GM20000 (cell line): ENCODE measurements at regions not wholly inside any gene's neighbourhood (a gene's known extent, or its start where the extent isn't known, plus 50 kb on each side); places are given as distances from the start of the nearest gene placed in this dataset.

Experiments used
- DNase-seq: peaks from one replicate; pipeline ENCODE4 v3.0.0; 2012; ENCODE audit warnings: low spot score
- TF ChIP-seq, protein P1 (sequence below): IDR thresholded peaks from 2 replicates; pipeline ENCODE4 v1.5.1; 2012; ENCODE audit warnings: mild to moderate bottlenecking, control low read depth; ENCODE audit errors: extremely low read depth, missing control alignments

DNA sequence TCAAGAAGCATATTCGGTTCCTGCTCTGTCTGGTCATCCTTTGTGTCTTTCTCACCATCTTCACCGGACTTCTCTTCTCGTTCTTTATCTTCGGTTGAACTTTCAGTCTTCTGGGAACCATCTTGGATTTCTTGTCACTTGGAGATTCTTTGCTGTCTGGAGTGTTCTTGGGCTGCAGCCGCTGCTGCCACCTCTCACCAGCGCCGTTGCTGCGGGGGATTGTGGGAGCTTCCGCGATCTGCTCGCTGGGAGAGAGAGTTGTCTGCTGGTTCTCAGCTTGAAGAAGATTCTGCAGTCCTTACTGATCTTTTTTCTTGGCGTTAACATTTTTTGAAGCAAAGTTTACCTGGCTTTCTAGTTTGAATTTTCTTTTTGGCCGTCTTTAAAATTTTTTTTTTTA, 1165.2 kb upstream of the PRMT6 start:
- DNase-seq: no peak

DNA sequence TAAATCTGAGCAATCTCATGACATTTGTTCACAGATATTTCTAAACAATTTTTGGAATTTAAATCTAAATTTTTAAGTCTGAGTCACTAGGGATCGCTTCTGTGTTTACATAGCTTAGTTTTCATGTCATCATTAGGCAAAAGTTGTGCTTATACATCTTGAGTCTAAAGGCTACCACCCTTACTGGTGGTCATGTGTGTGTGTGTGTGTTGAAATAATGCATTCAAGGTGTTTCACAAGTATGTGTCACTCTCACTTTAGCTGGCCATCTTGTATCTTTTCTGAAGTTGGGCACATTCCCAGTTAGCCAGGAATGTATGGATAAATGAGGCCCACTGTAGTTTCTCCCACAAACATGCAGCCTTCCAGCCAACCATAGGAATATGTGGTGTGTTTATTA, 1162.5 kb upstream of the PRMT6 start:
- DNase-seq: no peak
- TF ChIP-seq, protein P1, sequence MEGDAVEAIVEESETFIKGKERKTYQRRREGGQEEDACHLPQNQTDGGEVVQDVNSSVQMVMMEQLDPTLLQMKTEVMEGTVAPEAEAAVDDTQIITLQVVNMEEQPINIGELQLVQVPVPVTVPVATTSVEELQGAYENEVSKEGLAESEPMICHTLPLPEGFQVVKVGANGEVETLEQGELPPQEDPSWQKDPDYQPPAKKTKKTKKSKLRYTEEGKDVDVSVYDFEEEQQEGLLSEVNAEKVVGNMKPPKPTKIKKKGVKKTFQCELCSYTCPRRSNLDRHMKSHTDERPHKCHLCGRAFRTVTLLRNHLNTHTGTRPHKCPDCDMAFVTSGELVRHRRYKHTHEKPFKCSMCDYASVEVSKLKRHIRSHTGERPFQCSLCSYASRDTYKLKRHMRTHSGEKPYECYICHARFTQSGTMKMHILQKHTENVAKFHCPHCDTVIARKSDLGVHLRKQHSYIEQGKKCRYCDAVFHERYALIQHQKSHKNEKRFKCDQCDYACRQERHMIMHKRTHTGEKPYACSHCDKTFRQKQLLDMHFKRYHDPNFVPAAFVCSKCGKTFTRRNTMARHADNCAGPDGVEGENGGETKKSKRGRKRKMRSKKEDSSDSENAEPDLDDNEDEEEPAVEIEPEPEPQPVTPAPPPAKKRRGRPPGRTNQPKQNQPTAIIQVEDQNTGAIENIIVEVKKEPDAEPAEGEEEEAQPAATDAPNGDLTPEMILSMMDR: no peak

More for the DNA sequence above, 1165.2 kb upstream of the PRMT6 start:
- TF ChIP-seq, protein P1: no peak

- no peak for DNase-seq
These were observed 1146.7 kb upstream of the PRMT6 start for GRCh38 chr1:105909811-105910210.

DNA sequence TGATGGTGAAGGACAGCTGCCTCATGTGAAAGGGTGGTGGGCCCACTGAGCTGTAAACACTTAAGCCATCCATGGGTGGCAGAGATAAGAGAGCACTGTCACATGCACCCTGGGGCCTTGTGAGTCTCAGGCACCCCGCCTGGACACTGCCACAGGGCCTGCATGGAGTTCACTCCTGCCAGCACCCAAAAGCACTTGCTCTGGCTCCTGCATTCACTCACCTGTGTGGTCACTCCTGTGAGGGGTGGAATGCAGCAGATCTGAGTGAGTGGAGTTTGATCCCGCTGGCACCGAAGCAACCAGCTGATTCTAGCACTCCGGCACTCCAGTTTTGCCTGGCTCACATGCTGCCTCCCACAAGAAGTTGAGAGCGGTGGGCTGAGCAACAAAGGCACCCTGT, 1142.1 kb upstream of the PRMT6 start:
- TF ChIP-seq, protein P1: no peak
- no peak for DNase-seq

More at GRCh38 chr1:105909811-105910210, 1146.7 kb upstream of the PRMT6 start:
- TF ChIP-seq, protein P1: no peak

GRCh38 chr1:105934806-105935205, 1121.7 kb upstream of the PRMT6 start:
- TF ChIP-seq, protein P1: no peak
- DNase-seq: no peak

DNA sequence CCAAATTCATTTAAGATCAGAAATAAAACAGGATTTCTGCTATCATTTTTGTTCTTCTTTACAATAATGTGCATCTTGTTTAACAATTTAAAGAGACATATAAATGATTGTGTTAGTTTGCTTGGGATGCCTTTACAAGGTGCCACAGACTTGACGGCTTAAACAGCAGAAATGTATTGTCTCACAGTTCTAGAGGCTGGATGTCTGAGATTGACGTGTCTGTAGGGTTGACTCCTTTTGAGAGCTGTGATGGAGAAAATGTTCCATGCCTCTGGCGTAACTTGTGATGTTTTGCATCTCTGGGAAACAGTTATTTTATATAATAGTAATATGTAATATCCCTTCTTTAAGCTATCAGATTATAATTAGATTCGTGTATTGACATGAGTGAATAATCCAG, 1091.6 kb upstream of the PRMT6 start:
- DNase-seq: no peak
- TF ChIP-seq, protein P1: no peak

DNA sequence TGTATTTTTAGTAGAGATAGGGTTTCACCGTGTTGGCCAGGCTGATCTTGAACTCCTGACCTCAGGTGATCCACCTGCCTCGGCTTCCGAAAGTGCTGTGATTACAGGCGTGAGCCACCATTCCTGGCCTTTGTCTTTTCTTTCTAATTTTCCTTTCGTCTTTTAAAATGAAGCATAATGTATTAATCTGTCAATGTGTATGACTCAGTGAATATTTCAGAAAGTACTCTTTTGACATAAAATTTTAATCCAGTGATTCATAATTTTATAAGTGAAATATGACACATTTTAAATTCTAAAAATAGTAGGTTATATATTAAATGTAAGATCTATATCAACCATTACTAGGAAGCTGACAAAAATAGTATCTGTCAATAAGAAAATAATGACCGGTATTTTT, 1059.0 kb upstream of the PRMT6 start:
- TF ChIP-seq, protein P1: no peak

More for the DNA sequence above, 1059.0 kb upstream of the PRMT6 start:
- no peak for DNase-seq
